ENCODE measurements at regions not wholly inside any gene's neighbourhood (a gene's known extent, or its start where the extent isn't known, plus 50 kb on each side); places are given as distances from the start of the nearest gene placed in this dataset.

GRCh38 chr10:131004276-131004675 is 307.2 kb downstream of the TCERG1L start:
- H3K36me3 ChIP-seq = no peaks in the 10 kb centered on the region
- peaks cover 0 to 22% (median 0%) of the 10 kb centered on the region in 9 donors for H3K27me3 ChIP-seq
- TF ChIP-seq POLR2A (IDR thresholded peaks at IDR 0.05) = no peak
- TF ChIP-seq, protein P1, sequence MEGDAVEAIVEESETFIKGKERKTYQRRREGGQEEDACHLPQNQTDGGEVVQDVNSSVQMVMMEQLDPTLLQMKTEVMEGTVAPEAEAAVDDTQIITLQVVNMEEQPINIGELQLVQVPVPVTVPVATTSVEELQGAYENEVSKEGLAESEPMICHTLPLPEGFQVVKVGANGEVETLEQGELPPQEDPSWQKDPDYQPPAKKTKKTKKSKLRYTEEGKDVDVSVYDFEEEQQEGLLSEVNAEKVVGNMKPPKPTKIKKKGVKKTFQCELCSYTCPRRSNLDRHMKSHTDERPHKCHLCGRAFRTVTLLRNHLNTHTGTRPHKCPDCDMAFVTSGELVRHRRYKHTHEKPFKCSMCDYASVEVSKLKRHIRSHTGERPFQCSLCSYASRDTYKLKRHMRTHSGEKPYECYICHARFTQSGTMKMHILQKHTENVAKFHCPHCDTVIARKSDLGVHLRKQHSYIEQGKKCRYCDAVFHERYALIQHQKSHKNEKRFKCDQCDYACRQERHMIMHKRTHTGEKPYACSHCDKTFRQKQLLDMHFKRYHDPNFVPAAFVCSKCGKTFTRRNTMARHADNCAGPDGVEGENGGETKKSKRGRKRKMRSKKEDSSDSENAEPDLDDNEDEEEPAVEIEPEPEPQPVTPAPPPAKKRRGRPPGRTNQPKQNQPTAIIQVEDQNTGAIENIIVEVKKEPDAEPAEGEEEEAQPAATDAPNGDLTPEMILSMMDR (IDR thresholded peaks at IDR 0.05) = no peak
- peaks cover 0 to 4% (median 0%) of the 10 kb centered on the region in 12 donors for H3K9me3 ChIP-seq
- DNase-seq (no peak), ATAC-seq (no peak)
- no peak overlapping the region for H3K4me3 ChIP-seq
- intact Hi-C loops (cut with DNase I) = no loop called here
- WGBS, 4 donors = 54 to 73% (median 62%) methylated on average over 2 of the region's 2 CpGs
- H3K4me1 ChIP-seq = no peaks in the 10 kb centered on the region
- no peak overlapping the region for H3K27ac ChIP-seq

GRCh38 chr10:131006458-131007256 is 304.9 kb downstream of the TCERG1L start:
- Histone ChIP-seq H3K36me3 (no peaks in the 10 kb centered on the region), H3K9me3 (peaks cover 0 to 4% (median 0%) of the 10 kb centered on the region in 12 donors), H3K4me3 (no peak overlapping the region), H3K27me3 (peaks cover 0 to 12% (median 0%) of the 10 kb centered on the region in 9 donors), H3K27ac (no peak overlapping the region), H3K4me1 (no peaks in the 10 kb centered on the region)
- ATAC-seq (no peak), DNase-seq (no peak)
- TF ChIP-seq POLR2A (IDR thresholded peaks at IDR 0.05) = no peak
- TF ChIP-seq, protein P1 (IDR thresholded peaks at IDR 0.05) = no peak
- 83 to 85% (median 85%) methylated on average over 9 to 10 of the region's 10 CpGs for WGBS, 4 donors
- intact Hi-C loops (cut with DNase I) = no loop called here

- Histone ChIP-seq H3K36me3 (no peaks in the 10 kb centered on the region), H3K4me1 (no peaks in the 10 kb centered on the region), H3K4me3 (no peak overlapping the region), H3K27ac (no peak overlapping the region), H3K9me3 (peaks cover 0 to 4% (median 0%) of the 10 kb centered on the region in 12 donors), H3K27me3 (peaks cover 0 to 19% (median 0%) of the 10 kb centered on the region in 9 donors)
- ATAC-seq = no peak
- whole genome bisulfite sequencing, 4 donors = 45 to 65% (median 56%) methylated on average over 5 of the region's 5 CpGs
- DNase-seq = no peak
- intact Hi-C loops (cut with DNase I) = no loop called here
- TF ChIP-seq, protein P1 (IDR thresholded peaks at IDR 0.05) = no peak
- no peak for TF ChIP-seq POLR2A (IDR thresholded peaks at IDR 0.05)
Measured at GRCh38 chr10:131009791-131010190, 301.7 kb downstream of the TCERG1L start.

GRCh38 chr10:131010965-131011575 is 300.5 kb downstream of the TCERG1L start:
- H3K4me1 ChIP-seq = no peaks in the 10 kb centered on the region
- H3K9me3 ChIP-seq = no peaks in the 10 kb centered on the region
- ATAC-seq (no peak), DNase-seq (no peak)
- H3K27ac ChIP-seq = no peak overlapping the region
- TF ChIP-seq, protein P1 (IDR thresholded peaks at IDR 0.05) = no peak
- TF ChIP-seq POLR2A (IDR thresholded peaks at IDR 0.05) = no peak
- 83 to 90% (median 90%) methylated on average over 9 to 11 of the region's 11 CpGs for WGBS, 4 donors
- H3K36me3 ChIP-seq = no peaks in the 10 kb centered on the region
- H3K27me3 ChIP-seq = peaks cover 0 to 19% (median 0%) of the 10 kb centered on the region in 9 donors
- intact Hi-C loops (cut with DNase I) = no loop called here
- no peak overlapping the region for H3K4me3 ChIP-seq
